Right lobe of liver (tissue), 6 donors: ENCODE measurements at regions not wholly inside any gene's neighbourhood (a gene's known extent, or its start where the extent isn't known, plus 50 kb on each side); places are given as distances from the start of the nearest gene placed in this dataset.
A peak's percentile ranks its signal among the peaks of the same experiment; 100 is the strongest.

Experiments
- ATAC-seq, 4 donors: fragments of 200-7000 bp; cut with Tn5 transposase; one replicate each; pipeline ENCODE4 v1.9.1; 2020; ENCODE audit warnings: mild to moderate bottlenecking in 4 of 4, moderate library complexity in 4 of 4
- DNase-seq, 3 donors: peaks; one replicate each; pipeline ENCODE4 v3.0.0-alpha.2; 2020
- H3K27ac ChIP-seq, 3 donors: fragments of 200-600 bp; one replicate each; pipeline ENCODE4 v1.8.0; 2022
- H3K27me3 ChIP-seq, 2 donors: fragments of 200-600 bp; one replicate each; pipeline ENCODE4 v1.8.0; 2022
- H3K36me3 ChIP-seq, 4 donors: fragments of 200-600 bp; sonication (generic) in 1 of 4; one replicate each; pipeline versions ENCODE4 v1.5.1 to v1.8.0; 2017 to 2022; ENCODE audit warnings: control low read depth in 1 of 4
- H3K4me1 ChIP-seq, 4 donors: fragments of 200-600 bp; sonication (generic) in 1 of 4; one replicate each; pipeline versions ENCODE4 v1.5.1 to v1.8.0; 2017 to 2022; ENCODE audit warnings: control low read depth in 1 of 4
- H3K4me3 ChIP-seq, 3 donors: fragments of 200-600 bp; one replicate each; pipeline ENCODE4 v1.8.0; 2022
- H3K9me3 ChIP-seq, 4 donors: fragments of 200-600 bp; sonication (generic) in 1 of 4; one replicate each; pipeline versions ENCODE4 v1.5.1 to v1.8.0; 2017 to 2022; ENCODE audit warnings: control low read depth in 1 of 4
- POLR2A ChIP-seq: fragments of 450-650 bp; IDR thresholded peaks from one replicate; pipeline ENCODE4 v1.6.1; 2017; ENCODE audit warnings: antibody characterized with exemption, mild to moderate bottlenecking
- WGBS: methylation state at CpG from one replicate; pipeline ENCODE4 v1.1.6; 2018; ENCODE audit warnings: low coverage, low lambda C conversion rate; ENCODE audit not compliant: insufficient coverage; ENCODE audit errors: missing lambda C conversion rate; 5-methylcytosine and 5-hydroxymethylcytosine counted together
- intact Hi-C, 2 donors: fragments of 100-400 bp; cut with DNase I; formaldehyde crosslinking; loops; one replicate each; pipeline versions ENCODE4 v1.11.2 to v1.14.1; 2022
- TF ChIP-seq, protein P1 (sequence below), 4 donors: fragments of 200-600 bp in 3 of 4; fragments of 450-650 bp in 1 of 4; IDR thresholded peaks; one replicate each; pipeline versions ENCODE4 v1.5.1 to v1.8.0; 2016 to 2022; ENCODE audit warnings: antibody characterized with exemption in 4 of 4, mild to moderate bottlenecking in 2 of 4
- donor health status: DM: no; HTN: yes; CAD: no.
- donor health status: DM: no; HTN: no; CAD: no.
- donor health status: DM: no; HTN: no; CAD: no.
- donor health status: DM: no; HTN: yes; CAD: no.
- donor health status: DM: no; HTN: yes; CAD: no.

DNA sequence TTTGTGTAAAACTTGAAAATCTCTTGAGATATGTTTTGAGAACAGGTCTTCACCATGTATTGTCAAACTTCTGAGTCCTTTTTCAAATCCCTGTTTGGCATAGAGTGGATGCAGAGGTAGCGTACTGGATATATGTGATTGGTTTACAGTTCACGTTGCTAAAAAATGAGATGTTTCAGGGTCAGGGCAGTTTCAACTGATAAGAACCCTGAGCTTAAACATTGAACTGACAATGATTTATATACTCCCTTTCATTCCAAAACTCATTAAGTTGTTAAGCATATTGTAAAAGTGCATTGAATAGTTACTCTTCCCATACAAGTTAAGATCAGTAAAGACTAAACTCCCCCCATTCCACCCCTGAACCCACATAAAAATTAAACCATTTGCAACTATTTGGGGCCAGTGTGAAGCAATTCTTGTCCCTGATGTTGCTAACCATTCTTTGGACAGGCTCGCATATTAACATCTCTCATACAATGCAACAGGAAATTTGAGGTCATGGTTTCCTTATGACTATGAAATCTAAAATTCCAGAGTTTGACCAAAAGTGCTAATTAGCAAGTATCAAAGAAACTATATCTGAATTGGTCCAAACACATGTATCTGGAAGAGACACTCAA lies 470.9 kb upstream of the ACVR2A start:
- 56% methylated on average over 3 of the region's 3 CpGs for WGBS
- no peak for DNase-seq
- H3K9me3 ChIP-seq = no peaks in the 10 kb centered on the region
- no peak overlapping the region for H3K4me3 ChIP-seq
- no peaks in the 10 kb centered on the region for H3K36me3 ChIP-seq
- no peak for TF ChIP-seq POLR2A
- TF ChIP-seq, protein P1, sequence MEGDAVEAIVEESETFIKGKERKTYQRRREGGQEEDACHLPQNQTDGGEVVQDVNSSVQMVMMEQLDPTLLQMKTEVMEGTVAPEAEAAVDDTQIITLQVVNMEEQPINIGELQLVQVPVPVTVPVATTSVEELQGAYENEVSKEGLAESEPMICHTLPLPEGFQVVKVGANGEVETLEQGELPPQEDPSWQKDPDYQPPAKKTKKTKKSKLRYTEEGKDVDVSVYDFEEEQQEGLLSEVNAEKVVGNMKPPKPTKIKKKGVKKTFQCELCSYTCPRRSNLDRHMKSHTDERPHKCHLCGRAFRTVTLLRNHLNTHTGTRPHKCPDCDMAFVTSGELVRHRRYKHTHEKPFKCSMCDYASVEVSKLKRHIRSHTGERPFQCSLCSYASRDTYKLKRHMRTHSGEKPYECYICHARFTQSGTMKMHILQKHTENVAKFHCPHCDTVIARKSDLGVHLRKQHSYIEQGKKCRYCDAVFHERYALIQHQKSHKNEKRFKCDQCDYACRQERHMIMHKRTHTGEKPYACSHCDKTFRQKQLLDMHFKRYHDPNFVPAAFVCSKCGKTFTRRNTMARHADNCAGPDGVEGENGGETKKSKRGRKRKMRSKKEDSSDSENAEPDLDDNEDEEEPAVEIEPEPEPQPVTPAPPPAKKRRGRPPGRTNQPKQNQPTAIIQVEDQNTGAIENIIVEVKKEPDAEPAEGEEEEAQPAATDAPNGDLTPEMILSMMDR (IDR thresholded peaks at IDR 0.05) = no peak
- intact Hi-C loops = no loop called here
- no peaks in the 10 kb centered on the region for H3K27me3 ChIP-seq
- no peaks in the 10 kb centered on the region for H3K4me1 ChIP-seq
- ATAC-seq = no peak
- H3K27ac ChIP-seq = no peak overlapping the region

DNA sequence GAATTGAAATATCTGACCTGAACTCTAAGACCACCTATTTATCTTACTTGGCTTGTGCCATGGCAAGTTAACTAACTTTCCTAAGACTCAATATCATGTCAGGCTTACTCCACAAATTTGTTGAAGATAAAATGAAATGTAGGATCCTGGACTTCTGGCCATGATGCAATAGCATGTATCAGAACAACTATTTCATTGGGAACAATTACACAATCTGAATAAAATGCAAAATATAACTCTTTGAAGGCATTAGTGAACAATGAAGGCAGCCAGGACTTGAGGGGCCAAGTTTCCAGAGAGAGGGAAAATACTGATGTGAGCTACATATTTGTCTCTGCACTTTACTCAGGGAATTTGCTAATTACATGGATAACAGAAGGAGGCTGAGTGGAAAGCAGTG lies 476.5 kb upstream of the ACVR2A start:
- Histone ChIP-seq H3K4me1 (no peaks in the 10 kb centered on the region), H3K36me3 (no peaks in the 10 kb centered on the region), H3K4me3 (no peak overlapping the region), H3K9me3 (no peaks in the 10 kb centered on the region), H3K27ac (no peak overlapping the region), H3K27me3 (no peaks in the 10 kb centered on the region)
- intact Hi-C loops = no loop called here
- no peak for ATAC-seq
- DNase-seq = no peak
- TF ChIP-seq, protein P1 (IDR thresholded peaks at IDR 0.05) = no peak
- TF ChIP-seq POLR2A = no peak

DNA sequence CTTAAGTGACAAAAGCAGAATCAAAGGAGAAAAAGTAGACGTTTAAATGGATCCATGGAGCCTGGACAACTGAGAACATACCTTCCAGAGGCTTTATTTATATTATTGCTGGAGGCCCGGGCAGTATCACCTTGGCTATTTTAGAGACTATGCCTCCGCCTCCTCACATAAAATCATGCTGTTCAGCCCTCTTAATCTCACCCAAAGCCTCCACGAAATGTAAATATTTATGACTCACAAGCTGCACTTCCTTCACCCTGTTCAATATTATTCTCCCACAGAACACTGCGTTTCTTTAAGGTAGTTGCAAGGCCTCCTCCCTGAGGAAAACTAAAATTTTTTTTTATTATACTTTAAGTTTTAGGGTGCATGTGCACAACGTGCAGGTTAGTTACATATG lies 478.6 kb upstream of the ACVR2A start:
- Histone ChIP-seq H3K27ac (no peak overlapping the region), H3K4me3 (no peak overlapping the region), H3K9me3 (no peaks in the 10 kb centered on the region), H3K36me3 (no peaks in the 10 kb centered on the region), H3K27me3 (no peaks in the 10 kb centered on the region), H3K4me1 (no peaks in the 10 kb centered on the region)
- no peak for DNase-seq
- TF ChIP-seq, protein P1 (IDR thresholded peaks at IDR 0.05) = no peak
- TF ChIP-seq POLR2A = no peak
- no peak for ATAC-seq
- 88% methylated on average over 6 of the region's 6 CpGs for WGBS
- intact Hi-C loops = no loop called here

DNA sequence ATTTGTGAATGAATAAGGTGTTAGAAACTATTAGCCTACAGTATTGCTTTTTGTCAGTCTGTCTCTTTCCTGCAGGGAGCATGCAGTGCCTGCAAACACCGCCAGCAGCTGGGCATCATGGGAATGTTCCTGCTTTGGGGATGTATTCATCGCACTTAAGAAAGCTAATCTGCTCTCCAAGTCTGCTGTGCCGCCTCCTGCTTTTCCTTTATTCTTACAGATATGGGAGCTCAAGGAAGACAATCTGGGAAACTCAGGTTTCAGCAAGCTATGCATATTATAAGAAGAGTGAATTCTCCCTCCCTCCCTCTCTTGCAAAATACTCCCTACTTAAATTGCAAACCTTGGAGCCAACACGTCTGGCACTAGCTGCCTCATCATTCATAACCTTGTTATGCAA lies 479.2 kb upstream of the ACVR2A start:
- ATAC-seq = no peak
- Histone ChIP-seq H3K9me3 (no peaks in the 10 kb centered on the region), H3K36me3 (no peaks in the 10 kb centered on the region), H3K27me3 (no peaks in the 10 kb centered on the region), H3K27ac (no peak overlapping the region), H3K4me1 (no peaks in the 10 kb centered on the region), H3K4me3 (no peak overlapping the region)
- WGBS = 78% methylated on average over 4 of the region's 4 CpGs
- TF ChIP-seq, protein P1 (IDR thresholded peaks at IDR 0.05) = no peak
- TF ChIP-seq POLR2A = no peak
- DNase-seq = no peak
- intact Hi-C loops = no loop called here

DNA sequence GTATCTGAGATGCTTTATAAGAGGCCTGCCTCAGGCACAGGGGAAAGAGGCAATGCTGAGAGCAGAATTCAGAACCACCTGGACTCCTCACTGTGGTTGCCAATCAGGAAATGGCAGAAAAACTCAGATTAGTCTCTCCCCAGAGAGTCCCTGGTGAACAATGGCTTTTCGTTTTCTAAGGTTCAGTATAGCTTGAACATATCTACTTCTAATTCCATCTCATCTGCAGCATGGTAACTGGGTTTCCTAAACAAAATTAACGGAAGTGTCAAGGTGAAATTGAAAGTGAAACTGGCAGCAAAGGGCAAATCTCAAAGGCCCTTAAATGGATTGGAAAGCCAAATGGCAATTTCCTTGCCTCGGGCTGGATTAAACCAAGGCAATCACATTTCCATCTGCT lies 480.2 kb upstream of the ACVR2A start:
- ATAC-seq (peak; percentile 50 to 75 (median 68)), DNase-seq (no peak)
- Histone ChIP-seq H3K27ac (no peak overlapping the region), H3K27me3 (no peaks in the 10 kb centered on the region), H3K4me1 (no peaks in the 10 kb centered on the region), H3K36me3 (no peaks in the 10 kb centered on the region), H3K9me3 (no peaks in the 10 kb centered on the region), H3K4me3 (peak overlapping the region in 2 of 3 donors; percentile 1 to 6)
- intact Hi-C loops = no loop called here
- 55% methylated on average over 3 of the region's 3 CpGs for WGBS
- TF ChIP-seq, protein P1 (IDR thresholded peaks at IDR 0.05) = no peak
- TF ChIP-seq POLR2A = no peak
